A549 (cell line): ENCODE measurements at regions not wholly inside any gene's neighbourhood (a gene's known extent, or its start where the extent isn't known, plus 50 kb on each side); places are given as distances from the start of the nearest gene placed in this dataset.

Experiments
- ATAC-seq, 2 experiments: fragments of 200-7000 bp in 1 of 2; fragments of >200 bp in 1 of 2; cut with Nextera tagmentation in 1 of 2; cut with Tn5 transposase in 1 of 2; 3 replicates each; pipeline versions ENCODE4 v1.8.0 to v1.9.1; 2018 to 2020; ENCODE audit warnings: mild to moderate bottlenecking in 1 of 2, moderate library complexity in 1 of 2
- CTCF ChIA-PET: fragments of 300-600 bp; sonication (Branson Sonifier 250); formaldehyde crosslinking; extraction: SDS; loops from one replicate; lab custom pipeline; 2021; ENCODE audit warnings: antibody characterized with exemption, inconsistent platforms; lab: Yijun Ruan, JAX
- POLR2A ChIA-PET: fragments of 350-600 bp; formaldehyde crosslinking; extraction: SDS; loops from one replicate; lab custom pipeline; 2021; ENCODE audit warnings: antibody characterized with exemption, inconsistent platforms; lab: Yijun Ruan, JAX
- DNase-seq, 2 experiments: peaks; one replicate each; pipeline versions ENCODE4 v3.0.0 to v3.0.0-alpha.2; 2011 to 2016; ENCODE audit warnings: low read depth in 1 of 2, low spot score in 1 of 2
- FAIRE-seq: peaks from 2 replicates; lab custom pipeline; 2011; peaks lifted over from hg19 to GRCh38; lab: Jason Lieb, UNC
- H3K27ac ChIP-seq, 2 experiments: fragments of >200 bp; sonication (Bioruptor Twin); formaldehyde crosslinking; 3 replicates each; pipeline ENCODE4 v1.5.1; 2016 to 2017
- H3K4me1 ChIP-seq: fragments of >200 bp; sonication (Bioruptor Twin); formaldehyde crosslinking; 3 replicates; pipeline ENCODE4 v1.6.1; 2016
- H3K4me2 ChIP-seq: fragments of >200 bp; sonication (Bioruptor Twin); formaldehyde crosslinking; 3 replicates; pipeline ENCODE4 v1.6.1; 2016
- H3K4me3 ChIP-seq: fragments of >200 bp; sonication (Bioruptor Twin); formaldehyde crosslinking; 3 replicates; pipeline ENCODE4 v1.5.1; 2016
- H3K9me3 ChIP-seq: fragments of >200 bp; sonication (Bioruptor Twin); formaldehyde crosslinking; 3 replicates; pipeline ENCODE4 v1.6.1; 2016
- BHLHE40 ChIP-seq: IDR thresholded peaks from 2 replicates; pipeline ENCODE4 v1.6.1; 2012; ENCODE audit warnings: low read depth, low read length, inconsistent platforms
- CBX8 ChIP-seq: fragments of 200-600 bp; sonication (generic); IDR thresholded peaks from 2 replicates; pipeline ENCODE4 v1.6.1; 2016
- CEBPB ChIP-seq, 2 experiments: fragments of >200 bp in 1 of 2; sonication (Bioruptor Twin) in 1 of 2; formaldehyde crosslinking in 1 of 2; IDR thresholded peaks; 2 replicates each; pipeline ENCODE4 v1.6.1; 2012 to 2016
- CHD2 ChIP-seq: fragments of 150-350 bp; IDR thresholded peaks from 2 replicates; pipeline ENCODE4 v1.6.1; 2014; ENCODE audit warnings: low read length; ENCODE audit not compliant: partially characterized antibody
- CHD4 ChIP-seq: fragments of 200-600 bp; sonication (generic); IDR thresholded peaks from 2 replicates; pipeline ENCODE4 v1.6.1; 2016; ENCODE audit warnings: antibody characterized with exemption, mild to moderate bottlenecking, borderline replicate concordance
- CTCF ChIP-seq: fragments of >200 bp; sonication (Bioruptor Twin); formaldehyde crosslinking; IDR thresholded peaks from 3 replicates; pipeline ENCODE4 v1.5.1; 2016
- EHF ChIP-seq: fragments of 250-450 bp; sonication (Bioruptor Pico); IDR thresholded peaks from 2 replicates; pipeline ENCODE4 v1.5.0; 2020; ENCODE audit warnings: mild to moderate bottlenecking
- EHMT2 ChIP-seq: fragments of 200-600 bp; sonication (generic); IDR thresholded peaks from 2 replicates; pipeline ENCODE4 v1.6.1; 2016; ENCODE audit warnings: antibody characterized with exemption, low read depth, mild to moderate bottlenecking, moderate library complexity
- EP300 ChIP-seq, 2 experiments: fragments of >200 bp; sonication (Bioruptor Twin); formaldehyde crosslinking; IDR thresholded peaks; 2 replicates in 1 of 2; 3 replicates in 1 of 2; pipeline ENCODE4 v1.6.1; 2016 to 2017
- GATA3 ChIP-seq: IDR thresholded peaks from 2 replicates; pipeline ENCODE4 v1.6.1; 2012; ENCODE audit warnings: borderline replicate concordance
- HDAC2 ChIP-seq: fragments of 200-600 bp; sonication (generic); IDR thresholded peaks from 2 replicates; pipeline ENCODE4 v1.6.1; 2016
- HOXA7 ChIP-seq: fragments of 250-450 bp; sonication (Bioruptor Pico); IDR thresholded peaks from 2 replicates; pipeline ENCODE4 v1.5.0; 2020; ENCODE audit warnings: mild to moderate bottlenecking, moderate library complexity
- HOXB13 ChIP-seq: fragments of 250-450 bp; sonication (Bioruptor Pico); IDR thresholded peaks from 2 replicates; pipeline ENCODE4 v1.5.0; 2020; ENCODE audit warnings: low read depth, mild to moderate bottlenecking, moderate library complexity
- MAZ ChIP-seq: fragments of 150-350 bp; IDR thresholded peaks from 2 replicates; pipeline ENCODE4 v1.6.1; 2014; ENCODE audit warnings: antibody characterized with exemption, low read depth, low read length, borderline replicate concordance
- NFE2L2 ChIP-seq: fragments of 150-350 bp; conservative IDR thresholded peaks from 2 replicates; pipeline ENCODE4 v1.6.1; 2014; ENCODE audit warnings: low read length
- POLR2A ChIP-seq: IDR thresholded peaks from 2 replicates; pipeline ENCODE4 v1.6.1; 2012; ENCODE audit warnings: mild to moderate bottlenecking, low read length
- POLR2AphosphoS2 ChIP-seq: conservative IDR thresholded peaks from 2 replicates; pipeline ENCODE4 v1.6.1; 2012; ENCODE audit warnings: low read length, improper control_type of control experiment, inconsistent platforms
- RCOR1 ChIP-seq: fragments of 150-350 bp; IDR thresholded peaks from 2 replicates; pipeline ENCODE4 v1.6.1; 2014; ENCODE audit warnings: antibody characterized with exemption, low read length, low read depth
- REST ChIP-seq: fragments of 200-600 bp; sonication (generic); IDR thresholded peaks from 2 replicates; pipeline ENCODE4 v1.6.1; 2016; ENCODE audit warnings: antibody characterized with exemption, mild to moderate bottlenecking, moderate library complexity
- RFX5 ChIP-seq: fragments of 450-650 bp; IDR thresholded peaks from 2 replicates; pipeline ENCODE4 v1.7.1; 2014; ENCODE audit warnings: antibody characterized with exemption, mild to moderate bottlenecking, moderate library complexity
- RNF2 ChIP-seq: fragments of 200-600 bp; sonication (generic); IDR thresholded peaks from 2 replicates; pipeline ENCODE4 v1.6.1; 2016; ENCODE audit warnings: low read depth, mild to moderate bottlenecking, antibody characterized with exemption, moderate library complexity, borderline replicate concordance
- SREBF2 ChIP-seq: fragments of 450-650 bp; IDR thresholded peaks from 2 replicates; pipeline ENCODE4 v1.6.1; 2014; ENCODE audit warnings: mild to moderate bottlenecking, moderate library complexity
- ZC3H11A ChIP-seq: fragments of 450-650 bp; IDR thresholded peaks from 2 replicates; pipeline ENCODE4 v1.6.1; 2014; ENCODE audit warnings: antibody characterized with exemption, mild to moderate bottlenecking
- ZNF302 ChIP-seq: fragments of 250-450 bp; sonication (Bioruptor Pico); IDR thresholded peaks from 2 replicates; pipeline ENCODE4 v1.9.0; 2021; ENCODE audit warnings: inconsistent platforms, mild to moderate bottlenecking, moderate library complexity
- WGBS: methylation state at CpG from one replicate; pipeline ENCODE4 v1.1.6; 2017; ENCODE audit errors: missing lambda C conversion rate; 5-methylcytosine and 5-hydroxymethylcytosine counted together
- TF ChIP-seq, protein P1 (sequence below): IDR thresholded peaks from 2 replicates; pipeline ENCODE4 v1.6.1; 2012
- TF ChIP-seq, protein P2 (sequence below): fragments of 250-450 bp; sonication (Bioruptor Pico); IDR thresholded peaks from 2 replicates; pipeline ENCODE4 v1.5.0; 2020; ENCODE audit warnings: low read depth, mild to moderate bottlenecking, moderate library complexity

- Histone ChIP-seq H3K4me1 (no peaks in the 10 kb centered on the region), H3K27ac (no peak overlapping the region), H3K4me2 (no peak overlapping the region), H3K9me3 (no peaks in the 10 kb centered on the region), H3K4me3 (no peak overlapping the region)
- WGBS, result 0% methylated on average over 1 of the region's 1 CpG
- ATAC-seq, result no peak
- TF ChIP-seq BHLHE40 (no peak), REST (no peak), CTCF (no peak), HDAC2 (no peak), CHD4 (no peak), POLR2A (no peak), RNF2 (no peak), EP300 (IDR thresholded peaks at IDR 0.05) (no peak), SREBF2 (no peak), RFX5 (no peak), MAZ (no peak), ZNF302 (CRISPR knock-in tag) (no peak), ZC3H11A (no peak), NFE2L2 (no peak)
- POLR2A ChIA-PET, result no interaction called here
- no peak for DNase-seq
- CTCF ChIA-PET, result interaction anchor here (0.5 to 3.0 kb wide), 14 partner anchors 9 to 802 kb away, joined by 3 to 23 read pairs (median 6); no protein-coding TSS in a partner anchor
- FAIRE-seq, result no peak
Observed at GRCh38 chr15:47988564-47988963, 132.2 kb upstream of the SLC24A5 start.

- Histone ChIP-seq H3K27ac (no peak overlapping the region), H3K4me2 (no peak overlapping the region), H3K4me1 (no peaks in the 10 kb centered on the region), H3K4me3 (no peak overlapping the region), H3K9me3 (no peaks in the 10 kb centered on the region)
- FAIRE-seq, result no peak
- POLR2A ChIA-PET, result no interaction called here
- DNase-seq, result no peak
- CTCF ChIA-PET, result interaction anchor here (0.7 kb wide), 1 partner anchor 15 kb away, joined by 3 read pairs; no protein-coding TSS in a partner anchor
- no peak for ATAC-seq
- TF ChIP-seq RCOR1 (no peak), HOXA7 (CRISPR knock-in tag) (no peak), EHMT2 (no peak), EHF (CRISPR knock-in tag) (no peak), CHD2 (no peak), GATA3 (no peak), HOXB13 (CRISPR knock-in tag) (no peak), RNF2 (no peak), CBX8 (no peak), POLR2AphosphoS2 (no peak), CEBPB (IDR thresholded peaks at IDR 0.05) (no peak)
- TF ChIP-seq, protein P1, sequence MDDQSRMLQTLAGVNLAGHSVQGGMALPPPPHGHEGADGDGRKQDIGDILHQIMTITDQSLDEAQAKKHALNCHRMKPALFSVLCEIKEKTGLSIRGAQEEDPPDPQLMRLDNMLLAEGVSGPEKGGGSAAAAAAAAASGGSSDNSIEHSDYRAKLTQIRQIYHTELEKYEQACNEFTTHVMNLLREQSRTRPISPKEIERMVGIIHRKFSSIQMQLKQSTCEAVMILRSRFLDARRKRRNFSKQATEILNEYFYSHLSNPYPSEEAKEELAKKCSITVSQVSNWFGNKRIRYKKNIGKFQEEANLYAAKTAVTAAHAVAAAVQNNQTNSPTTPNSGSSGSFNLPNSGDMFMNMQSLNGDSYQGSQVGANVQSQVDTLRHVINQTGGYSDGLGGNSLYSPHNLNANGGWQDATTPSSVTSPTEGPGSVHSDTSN, result no peak
- TF ChIP-seq, protein P2, sequence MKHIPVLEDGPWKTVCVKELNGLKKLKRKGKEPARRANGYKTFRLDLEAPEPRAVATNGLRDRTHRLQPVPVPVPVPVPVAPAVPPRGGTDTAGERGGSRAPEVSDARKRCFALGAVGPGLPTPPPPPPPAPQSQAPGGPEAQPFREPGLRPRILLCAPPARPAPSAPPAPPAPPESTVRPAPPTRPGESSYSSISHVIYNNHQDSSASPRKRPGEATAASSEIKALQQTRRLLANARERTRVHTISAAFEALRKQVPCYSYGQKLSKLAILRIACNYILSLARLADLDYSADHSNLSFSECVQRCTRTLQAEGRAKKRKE (CRISPR knock-in tag), result no peak
- WGBS, result 41% methylated on average over 2 of the region's 2 CpGs
Observed at GRCh38 chr15:47990821-47991220, 130.0 kb upstream of the SLC24A5 start.
